ENCODE measurements at regions not wholly inside any gene's neighbourhood (a gene's known extent, or its start where the extent isn't known, plus 50 kb on each side); places are given as distances from the start of the nearest gene placed in this dataset.

GRCh38 chr3:3902161-3902560 lies 102.9 kb downstream of the LRRN1 start:
- WGBS, 2 donors = 43 to 50% methylated on average over 1 of the region's 1 CpG
- no peaks in the 10 kb centered on the region for H3K4me1 ChIP-seq
- TF ChIP-seq EP300 (IDR thresholded peaks at IDR 0.05) (no peak), POLR2AphosphoS5 (IDR thresholded peaks at IDR 0.05) (no peak), POLR2A (IDR thresholded peaks at IDR 0.05) (no peak)
- TF ChIP-seq, protein P1, sequence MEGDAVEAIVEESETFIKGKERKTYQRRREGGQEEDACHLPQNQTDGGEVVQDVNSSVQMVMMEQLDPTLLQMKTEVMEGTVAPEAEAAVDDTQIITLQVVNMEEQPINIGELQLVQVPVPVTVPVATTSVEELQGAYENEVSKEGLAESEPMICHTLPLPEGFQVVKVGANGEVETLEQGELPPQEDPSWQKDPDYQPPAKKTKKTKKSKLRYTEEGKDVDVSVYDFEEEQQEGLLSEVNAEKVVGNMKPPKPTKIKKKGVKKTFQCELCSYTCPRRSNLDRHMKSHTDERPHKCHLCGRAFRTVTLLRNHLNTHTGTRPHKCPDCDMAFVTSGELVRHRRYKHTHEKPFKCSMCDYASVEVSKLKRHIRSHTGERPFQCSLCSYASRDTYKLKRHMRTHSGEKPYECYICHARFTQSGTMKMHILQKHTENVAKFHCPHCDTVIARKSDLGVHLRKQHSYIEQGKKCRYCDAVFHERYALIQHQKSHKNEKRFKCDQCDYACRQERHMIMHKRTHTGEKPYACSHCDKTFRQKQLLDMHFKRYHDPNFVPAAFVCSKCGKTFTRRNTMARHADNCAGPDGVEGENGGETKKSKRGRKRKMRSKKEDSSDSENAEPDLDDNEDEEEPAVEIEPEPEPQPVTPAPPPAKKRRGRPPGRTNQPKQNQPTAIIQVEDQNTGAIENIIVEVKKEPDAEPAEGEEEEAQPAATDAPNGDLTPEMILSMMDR (IDR thresholded peaks at IDR 0.05) = no peak
- no peak for ATAC-seq (ENCODE audit: low FRiP score in 2 of 2)
- no peaks in the 10 kb centered on the region for H3K27me3 ChIP-seq
- H3K9me3 ChIP-seq = no peaks in the 10 kb centered on the region
- H3K4me3 ChIP-seq = no peak overlapping the region
- no peaks in the 10 kb centered on the region for H3K36me3 ChIP-seq
- no peak overlapping the region for H3K27ac ChIP-seq
- no peak for DNase-seq

DNA sequence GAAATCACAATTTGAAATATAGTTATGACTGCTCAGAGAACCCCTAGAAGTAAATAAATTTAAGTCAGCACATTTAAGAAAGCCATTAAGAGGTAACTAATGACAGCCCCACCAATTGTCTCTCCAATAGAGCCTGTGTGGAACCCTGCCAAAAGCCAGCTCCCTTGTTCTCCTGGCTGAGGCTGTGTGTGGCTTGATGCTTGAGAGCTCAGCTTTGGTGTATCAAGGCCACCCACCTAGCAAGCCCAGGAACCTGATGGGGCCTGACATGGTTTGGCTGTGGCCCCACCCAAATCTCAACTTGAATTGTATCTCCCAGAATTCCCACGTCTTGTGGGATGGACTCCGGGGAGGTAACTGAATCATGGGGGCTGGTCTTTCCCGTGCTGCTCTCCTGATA lies 106.9 kb downstream of the LRRN1 start:
- no peaks in the 10 kb centered on the region for H3K36me3 ChIP-seq
- WGBS, 2 donors = 63 to 81% methylated on average over 3 of the region's 3 CpGs
- no peak for ATAC-seq (ENCODE audit: low FRiP score in 2 of 2)
- no peak for DNase-seq
- H3K4me1 ChIP-seq = no peaks in the 10 kb centered on the region
- no peaks in the 10 kb centered on the region for H3K27me3 ChIP-seq
- no peak overlapping the region for H3K4me3 ChIP-seq
- TF ChIP-seq POLR2A (IDR thresholded peaks at IDR 0.05) (no peak), EP300 (IDR thresholded peaks at IDR 0.05) (no peak), POLR2AphosphoS5 (IDR thresholded peaks at IDR 0.05) (no peak)
- TF ChIP-seq, protein P1 (IDR thresholded peaks at IDR 0.05) = no peak
- H3K27ac ChIP-seq = no peak overlapping the region
- H3K9me3 ChIP-seq = no peaks in the 10 kb centered on the region

GRCh38 chr3:3907023-3907422 lies 107.8 kb downstream of the LRRN1 start:
- TF ChIP-seq, protein P1 (IDR thresholded peaks at IDR 0.05) = no peak
- no peak for TF ChIP-seq EP300 (IDR thresholded peaks at IDR 0.05)
- no peak for TF ChIP-seq POLR2AphosphoS5 (IDR thresholded peaks at IDR 0.05)
- no peak for TF ChIP-seq POLR2A (IDR thresholded peaks at IDR 0.05)
- no peak for ATAC-seq (ENCODE audit: low FRiP score in 2 of 2)
- H3K27ac ChIP-seq = no peak overlapping the region
- no peaks in the 10 kb centered on the region for H3K4me1 ChIP-seq
- no peak overlapping the region for H3K4me3 ChIP-seq
- DNase-seq = no peak
- no peaks in the 10 kb centered on the region for H3K27me3 ChIP-seq
- H3K9me3 ChIP-seq = no peaks in the 10 kb centered on the region
- no peaks in the 10 kb centered on the region for H3K36me3 ChIP-seq

DNA sequence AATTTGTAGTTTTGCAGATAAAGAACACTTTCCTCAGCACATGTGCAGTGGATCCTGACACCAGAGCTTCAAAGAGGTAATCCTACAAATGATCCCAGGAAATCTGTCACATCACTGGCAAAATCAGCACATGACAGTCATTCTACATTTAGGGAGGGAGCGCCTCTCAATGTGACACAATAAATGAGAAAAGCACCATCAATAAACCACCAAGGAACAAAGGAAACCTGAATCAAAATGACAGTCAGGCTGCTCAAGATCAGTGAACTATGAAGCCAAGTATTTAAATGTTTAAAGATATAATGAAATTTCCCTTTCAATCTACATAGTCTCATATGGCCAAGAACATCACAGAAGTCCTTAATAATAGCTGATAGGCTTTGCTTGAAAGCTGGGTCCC lies 119.5 kb downstream of the LRRN1 start:
- no peak for TF ChIP-seq POLR2A (IDR thresholded peaks at IDR 0.05)
- TF ChIP-seq EP300 (IDR thresholded peaks at IDR 0.05) = no peak
- TF ChIP-seq, protein P1 (IDR thresholded peaks at IDR 0.05) = no peak
- no peak for TF ChIP-seq POLR2AphosphoS5 (IDR thresholded peaks at IDR 0.05)
- Histone ChIP-seq H3K36me3 (no peaks in the 10 kb centered on the region), H3K9me3 (no peaks in the 10 kb centered on the region), H3K27ac (no peak overlapping the region), H3K27me3 (no peaks in the 10 kb centered on the region), H3K4me1 (no peaks in the 10 kb centered on the region), H3K4me3 (no peak overlapping the region)
- ATAC-seq (ENCODE audit: low FRiP score in 2 of 2) (no peak), DNase-seq (no peak)
- 86% methylated on average over 1 of the region's 1 CpG for WGBS, 2 donors

DNA sequence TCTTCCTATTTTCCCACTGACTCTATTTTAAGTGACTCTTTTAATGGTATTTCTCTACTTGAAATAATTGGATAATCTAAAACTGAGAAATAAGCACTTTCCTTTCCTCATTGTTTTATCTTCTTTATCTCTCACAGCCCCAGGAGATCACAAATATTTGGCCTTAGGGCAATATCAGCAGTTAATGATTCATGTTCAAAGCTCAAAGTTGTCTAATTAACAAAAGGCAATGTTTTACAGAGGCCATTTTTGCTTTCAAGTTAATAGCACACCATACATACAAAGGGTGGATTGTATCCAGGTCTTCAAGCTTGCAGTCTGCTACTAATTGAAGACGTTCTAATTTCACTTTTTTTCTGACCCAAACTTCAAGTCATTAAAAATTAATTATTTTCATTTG lies 120.1 kb downstream of the LRRN1 start:
- Histone ChIP-seq H3K4me3 (no peak overlapping the region), H3K9me3 (no peaks in the 10 kb centered on the region), H3K27me3 (no peaks in the 10 kb centered on the region), H3K27ac (no peak overlapping the region), H3K4me1 (no peaks in the 10 kb centered on the region), H3K36me3 (no peaks in the 10 kb centered on the region)
- TF ChIP-seq POLR2AphosphoS5 (IDR thresholded peaks at IDR 0.05) = no peak
- TF ChIP-seq, protein P1 (IDR thresholded peaks at IDR 0.05) = no peak
- TF ChIP-seq POLR2A (IDR thresholded peaks at IDR 0.05) = no peak
- no peak for TF ChIP-seq EP300 (IDR thresholded peaks at IDR 0.05)
- ATAC-seq (ENCODE audit: low FRiP score in 2 of 2) (no peak), DNase-seq (no peak)
- WGBS, 2 donors = 51 to 55% methylated on average over 1 of the region's 1 CpG
